NCI-H460 (cell line): ENCODE measurements at regions not wholly inside any gene's neighbourhood (a gene's known extent, or its start where the extent isn't known, plus 50 kb on each side); places are given as distances from the start of the nearest gene placed in this dataset.

Experiments used
- DNase-seq: peaks from one replicate; pipeline ENCODE4 v3.0.0-alpha.2; 2016; ENCODE audit warnings: low read depth; ENCODE audit errors: extremely low read depth

GRCh38 chr21:31503939-31504338, 155.6 kb upstream of the SOD1 start:
- no peak for DNase-seq

DNA sequence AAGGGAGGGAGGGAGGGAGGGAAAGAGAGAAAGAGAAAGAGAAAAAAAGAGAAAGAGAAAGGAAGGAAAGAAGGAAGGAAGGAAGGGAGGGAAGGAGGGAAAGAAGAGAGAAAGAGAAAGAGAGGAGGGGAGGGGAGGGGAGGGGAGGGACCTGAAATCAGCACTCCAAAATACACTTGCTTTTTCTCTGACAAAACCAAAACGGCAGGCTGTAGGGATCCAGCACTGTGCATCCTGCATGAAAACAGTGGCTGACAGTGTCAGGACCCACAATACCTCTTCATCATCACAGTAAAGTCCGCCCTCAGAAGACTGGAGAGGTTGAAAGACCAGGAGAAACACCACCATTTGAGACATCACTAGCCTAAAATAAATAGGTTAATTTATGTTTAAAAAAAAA, 156.0 kb upstream of the SOD1 start:
- no peak for DNase-seq

DNA sequence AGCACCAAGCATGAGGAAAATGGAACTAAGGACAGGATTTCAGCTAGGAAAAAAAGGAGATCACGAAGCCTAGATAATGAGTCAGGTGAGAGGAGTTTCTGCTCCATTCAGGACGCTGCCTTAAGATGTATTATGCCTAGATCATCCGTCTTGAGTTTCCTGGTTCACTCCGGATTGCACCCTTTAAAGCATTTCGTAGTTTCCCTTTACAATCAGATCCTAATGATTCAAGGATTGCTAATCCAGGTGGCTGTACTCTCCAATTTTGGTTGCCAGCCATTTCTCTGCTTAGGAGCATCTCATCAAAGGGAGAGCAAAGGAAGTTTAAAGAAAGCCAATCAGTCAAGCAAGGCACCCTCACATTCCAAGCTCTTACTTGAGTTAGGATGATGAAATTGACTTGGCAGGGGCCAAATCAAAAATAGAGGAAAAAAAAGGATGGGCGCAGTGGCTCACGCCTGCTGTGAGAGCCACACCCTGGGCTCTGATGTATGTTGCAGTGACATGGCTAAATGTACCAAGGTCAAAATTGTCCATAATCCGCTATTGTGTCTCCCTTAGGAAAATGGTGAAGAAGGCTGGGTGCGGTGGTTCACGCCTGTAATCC, 156.9 kb upstream of the SOD1 start:
- DNase-seq, result no peak

GRCh38 chr21:31501926-31502325, 157.6 kb upstream of the SOD1 start:
- DNase-seq, result no peak

GRCh38 chr21:31500982-31501381, 156.9 kb upstream of the TIAM1 start:
- DNase-seq, result no peak

- DNase-seq, result no peak
Observed at GRCh38 chr21:31500071-31500470, 156.0 kb upstream of the TIAM1 start.

DNA sequence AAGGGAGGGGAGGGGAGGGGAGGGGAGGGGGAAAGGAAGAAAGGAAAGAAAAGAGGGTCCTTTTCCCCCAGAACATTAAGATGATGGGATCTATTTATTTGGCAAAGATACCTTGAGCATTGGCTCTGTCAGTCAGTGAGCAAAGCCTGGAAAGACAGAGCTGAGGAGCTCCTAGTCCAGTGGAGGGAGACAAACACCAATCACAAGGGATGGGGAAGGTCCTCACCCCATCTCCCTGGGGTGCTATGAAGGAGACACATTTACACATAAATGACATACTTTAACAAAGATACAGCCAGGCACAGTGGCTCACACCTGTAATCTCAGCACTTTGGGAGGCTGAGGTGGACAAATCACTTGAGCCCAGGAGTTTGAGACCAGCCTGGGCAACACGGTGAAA, 154.9 kb upstream of the TIAM1 start:
- no peak for DNase-seq

DNA sequence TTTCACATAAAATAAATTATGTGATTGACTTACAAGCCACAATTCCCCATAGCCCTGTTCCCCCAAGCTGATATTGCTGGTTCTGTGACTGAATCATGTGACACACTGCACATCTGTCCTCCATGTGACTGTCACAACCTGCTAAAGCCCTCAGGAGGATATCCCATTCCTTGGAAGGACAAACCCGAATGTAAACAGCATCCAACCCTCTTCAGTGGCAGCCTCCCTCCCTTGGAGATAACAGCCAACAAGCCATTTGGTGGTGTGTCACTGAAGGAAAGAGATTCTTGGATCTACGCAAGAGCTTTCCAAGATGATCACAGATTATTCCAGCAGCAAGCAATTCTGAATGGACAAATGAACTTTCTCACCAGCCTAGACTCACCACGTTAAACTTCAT, 153.9 kb upstream of the TIAM1 start:
- no peak for DNase-seq

DNA sequence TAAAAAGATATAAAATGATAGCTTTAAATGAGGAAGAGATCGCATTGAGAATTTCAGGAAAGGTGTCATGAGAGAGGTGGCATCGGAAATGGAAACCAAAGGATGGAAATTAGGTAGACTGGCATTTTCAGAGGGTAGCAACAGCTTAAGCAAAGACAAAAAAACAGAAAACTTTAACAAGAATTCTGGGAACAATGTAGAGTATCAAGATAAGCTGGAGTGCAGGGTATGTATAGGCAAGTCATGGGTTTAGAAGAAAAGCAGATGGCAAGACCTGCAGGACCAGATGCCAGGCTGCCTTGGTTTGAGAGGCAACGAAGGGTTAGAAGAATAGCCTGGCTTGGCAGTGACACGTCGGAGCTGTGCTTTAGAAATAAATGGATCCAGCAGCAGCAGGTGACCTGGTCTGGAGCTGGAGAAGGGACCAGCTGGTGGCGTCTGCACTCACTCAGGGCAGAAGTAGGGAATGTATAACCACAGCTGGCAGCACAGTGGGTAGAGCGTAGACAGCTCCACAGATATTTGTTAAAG, 149.4 kb upstream of the TIAM1 start:
- DNase-seq, result no peak

- DNase-seq, result no peak
Observed at GRCh38 chr21:31491617-31492016, 147.6 kb upstream of the TIAM1 start.

GRCh38 chr21:31490443-31490842, 146.4 kb upstream of the TIAM1 start:
- no peak for DNase-seq

GRCh38 chr21:31489726-31490125, 145.7 kb upstream of the TIAM1 start:
- DNase-seq, result no peak

DNA sequence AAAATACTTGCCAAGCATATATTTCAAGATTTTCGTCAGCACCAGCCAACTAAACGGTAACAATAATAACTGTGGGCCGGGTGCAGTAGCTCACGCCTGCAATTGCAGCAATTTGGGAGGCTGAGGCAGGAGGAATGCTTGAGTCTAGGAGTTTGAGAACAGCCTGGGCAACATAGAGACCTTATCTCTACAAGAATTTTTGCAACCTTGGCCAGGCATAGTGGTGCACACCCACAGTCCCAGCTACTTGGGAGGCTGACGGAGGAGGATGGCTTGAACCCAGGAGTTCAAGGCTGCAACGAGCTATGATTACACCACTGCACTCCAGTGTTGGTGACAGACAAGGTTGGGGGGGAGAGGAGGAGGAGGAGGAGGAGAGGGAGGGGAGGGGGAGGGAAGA, 145.0 kb upstream of the TIAM1 start:
- DNase-seq, result no peak

DNA sequence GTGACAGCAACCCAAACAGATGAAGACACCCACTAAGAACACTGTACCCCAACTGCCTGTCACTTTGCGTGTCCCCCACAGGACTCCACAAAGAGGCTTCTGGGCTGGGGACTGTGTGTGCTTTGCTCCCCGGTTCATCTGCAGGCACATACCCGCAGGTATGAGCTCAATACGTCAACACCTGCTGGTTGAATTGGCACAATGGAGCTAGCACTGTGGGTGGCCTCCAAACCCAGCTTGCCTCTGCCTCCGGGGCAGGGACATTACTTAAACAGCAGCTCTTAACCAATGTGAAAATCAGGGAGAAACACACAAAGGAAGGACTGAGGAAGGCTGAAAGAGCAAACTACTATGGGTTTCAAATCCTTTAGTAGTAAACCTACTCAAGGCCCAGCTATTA, 140.2 kb upstream of the TIAM1 start:
- no peak for DNase-seq

- DNase-seq, result no peak
Observed at GRCh38 chr21:31483146-31483545, 139.1 kb upstream of the TIAM1 start.

DNA sequence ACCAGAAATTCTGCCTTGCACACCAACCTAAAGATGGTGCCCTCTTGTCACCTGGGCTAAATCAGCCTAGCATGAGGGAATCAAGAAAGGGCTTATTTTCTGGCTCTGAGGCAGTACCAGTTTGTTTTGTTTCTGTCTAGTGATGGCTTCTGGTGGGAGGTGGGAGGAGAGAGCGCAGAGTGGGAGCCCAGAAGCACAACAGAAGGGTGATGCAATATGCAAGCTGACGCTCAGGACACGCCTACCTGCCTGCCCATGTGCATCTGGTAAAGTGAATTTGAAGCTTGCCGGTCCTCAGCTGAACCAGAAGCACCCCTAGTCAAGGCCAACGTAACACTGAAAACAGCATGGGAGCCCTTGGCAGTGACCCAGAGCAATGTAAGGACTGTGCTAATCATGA, 138.4 kb upstream of the TIAM1 start:
- no peak for DNase-seq

DNA sequence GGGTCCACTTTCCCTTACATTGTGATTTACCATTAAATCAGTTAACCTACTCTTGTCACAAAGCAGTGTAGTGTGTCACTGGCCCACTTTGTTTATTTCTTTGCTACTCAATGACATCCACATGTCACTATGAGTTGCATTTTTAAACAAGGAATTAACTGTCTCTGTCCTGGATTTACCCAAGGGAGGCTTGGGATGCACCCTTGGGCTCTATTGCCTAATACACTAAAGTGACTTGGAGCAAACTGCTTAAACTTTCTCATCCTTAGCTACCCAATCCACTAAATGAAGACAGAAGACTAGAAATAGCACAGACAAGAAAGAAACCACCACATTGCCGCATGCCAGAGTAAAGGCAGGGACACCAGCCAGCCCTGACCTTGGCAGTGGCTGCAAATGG, 136.2 kb upstream of the TIAM1 start:
- DNase-seq, result no peak

GRCh38 chr21:31479714-31480113, 135.7 kb upstream of the TIAM1 start:
- no peak for DNase-seq

DNA sequence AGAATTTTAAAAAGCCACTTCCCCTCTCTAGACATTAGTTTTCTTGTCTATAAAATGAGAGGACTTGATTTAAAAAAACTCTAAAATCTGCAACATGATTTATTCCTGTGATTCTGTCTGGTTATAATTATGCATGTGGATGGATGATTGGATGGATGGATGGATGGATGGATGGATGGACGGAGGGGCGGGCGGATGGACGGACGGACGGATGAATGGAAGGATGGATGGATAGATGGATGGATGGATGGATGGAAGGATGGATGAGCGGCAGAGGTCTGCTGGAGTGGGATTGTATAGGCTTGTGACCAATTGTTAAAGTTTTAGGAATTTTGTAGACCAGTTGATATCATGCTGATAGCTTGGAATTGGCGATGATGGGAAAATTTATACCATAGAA, 135.2 kb upstream of the TIAM1 start:
- DNase-seq, result no peak

DNA sequence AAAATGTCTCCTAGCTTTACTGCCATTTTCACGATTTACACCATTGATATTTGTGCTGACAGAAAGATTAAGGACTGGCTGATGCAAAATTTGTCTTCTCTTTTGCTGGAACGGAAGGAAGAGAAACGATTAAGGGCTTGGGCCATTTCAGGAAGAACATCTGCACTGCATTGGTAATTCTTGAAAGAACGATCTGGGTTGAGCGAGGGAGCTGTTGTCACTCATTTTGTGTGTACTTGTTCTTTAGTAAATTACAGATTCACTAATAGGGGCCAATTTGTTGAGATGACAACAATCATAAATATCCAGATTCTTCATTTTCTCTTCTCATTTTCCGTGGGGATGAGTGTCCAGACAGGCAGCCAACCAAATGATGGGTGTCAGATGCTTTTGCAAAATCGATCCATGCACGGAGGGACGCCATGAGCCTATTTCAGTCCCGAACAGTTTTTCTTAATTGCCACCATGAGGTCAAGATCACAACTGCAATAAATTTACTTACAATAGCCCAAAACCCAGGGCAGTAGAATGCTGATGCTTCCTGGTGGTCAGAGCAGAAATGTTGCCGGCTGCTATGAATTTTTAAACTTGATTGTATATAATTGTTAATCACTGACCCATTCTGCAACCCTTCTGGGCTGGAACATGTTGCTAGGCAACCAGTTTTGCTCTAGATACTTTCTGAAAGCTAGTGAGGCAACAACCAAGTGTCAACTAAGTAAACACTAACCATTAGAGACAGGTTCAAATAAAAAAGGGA, 132.4 kb upstream of the TIAM1 start:
- DNase-seq, result no peak

DNA sequence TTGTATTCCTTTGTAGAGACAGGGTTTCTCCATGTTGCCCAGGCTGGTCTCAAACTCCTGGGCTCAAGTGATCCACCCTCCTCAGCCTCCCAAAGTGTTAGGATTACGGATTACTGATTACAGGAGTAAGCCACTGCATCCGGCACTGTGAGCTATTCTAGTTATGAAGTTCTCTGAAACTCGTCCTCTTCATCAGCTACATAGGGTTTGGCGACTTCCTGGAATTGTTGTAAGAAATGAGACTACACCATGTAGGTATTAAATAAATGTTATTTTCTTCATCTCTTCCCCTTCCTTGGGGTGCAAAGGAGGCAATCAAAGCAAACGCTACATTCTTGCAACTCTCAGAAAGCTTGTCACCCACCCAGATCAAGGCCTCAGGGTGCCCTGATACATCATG, 131.2 kb upstream of the TIAM1 start:
- no peak for DNase-seq

GRCh38 chr21:31473685-31474345, 129.8 kb upstream of the TIAM1 start:
- DNase-seq, result no peak
